ENCODE measurements at regions not wholly inside any gene's neighbourhood (a gene's known extent, or its start where the extent isn't known, plus 50 kb on each side); places are given as distances from the start of the nearest gene placed in this dataset.

GRCh38 chr10:22856444-22857074 is 71.3 kb upstream of the ARMC3 start:
- TF ChIP-seq CTCF (IDR thresholded peaks at IDR 0.05): no peak
- no peak for TF ChIP-seq POLR2A (IDR thresholded peaks at IDR 0.05)
